HG02759 (cell line): ENCODE measurements at regions not wholly inside any gene's neighbourhood (a gene's known extent, or its start where the extent isn't known, plus 50 kb on each side); places are given as distances from the start of the nearest gene placed in this dataset.
"Not testable (repeated sequence)": the region's sequence is repeated elsewhere in the genome, so short reads cannot be mapped to it uniquely, and the experiment has no call there.

ENCODE experiments used
- ATAC-seq: cut with Tn5 transposase; IDR thresholded peaks from one replicate; pipeline ENCODE4 v1.9.1; 2021; ENCODE audit warnings: mild to moderate bottlenecking, moderate library complexity; ENCODE audit not compliant: unreplicated experiment

GRCh38 chr11:71383461-71383860, 64.7 kb downstream of the DHCR7 start:
- ATAC-seq: no peak

DNA sequence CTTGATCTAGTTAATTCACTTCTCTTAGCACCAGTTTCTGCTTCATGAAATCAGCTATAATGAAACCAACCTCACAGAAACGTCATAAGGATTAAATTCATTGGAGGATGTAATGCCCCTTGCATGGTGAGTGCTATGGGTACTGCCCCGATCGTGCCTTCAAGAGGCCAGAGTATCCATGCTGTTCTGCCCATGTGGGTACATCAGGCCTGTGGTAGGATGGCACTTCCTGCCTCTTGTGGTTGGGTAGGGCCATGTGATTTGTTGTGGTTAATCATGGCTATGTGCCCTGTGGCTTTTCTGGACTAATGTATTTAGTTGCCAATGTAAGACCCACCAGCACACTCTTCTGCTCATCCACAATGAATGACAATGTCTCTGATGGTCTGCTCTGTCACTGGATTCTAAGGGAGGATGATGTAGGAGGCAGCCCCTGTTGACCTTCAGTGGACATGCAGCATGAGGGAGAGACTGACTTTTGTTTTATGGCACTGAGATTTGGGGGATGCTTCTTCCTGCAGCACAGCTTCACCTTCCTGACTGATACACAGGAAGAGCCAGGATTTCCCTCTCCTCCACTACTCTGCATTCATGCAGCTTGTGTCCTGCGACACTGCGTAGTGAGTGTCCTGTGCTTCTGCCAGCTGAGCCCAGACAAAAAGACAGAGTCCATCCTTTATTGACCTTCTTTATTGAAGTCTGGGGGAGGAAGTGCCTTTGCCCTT, 66.2 kb downstream of the DHCR7 start:
- ATAC-seq: no peak

GRCh38 chr11:71379701-71380100, 68.5 kb downstream of the DHCR7 start:
- ATAC-seq: no peak

GRCh38 chr11:71373791-71374454, 74.3 kb downstream of the DHCR7 start:
- no peak for ATAC-seq

- ATAC-seq: peak; percentile 44
These were observed 75.2 kb downstream of the DHCR7 start for GRCh38 chr11:71372693-71373657.

GRCh38 chr11:71371674-71372069, 76.5 kb downstream of the DHCR7 start:
- no peak for ATAC-seq

DNA sequence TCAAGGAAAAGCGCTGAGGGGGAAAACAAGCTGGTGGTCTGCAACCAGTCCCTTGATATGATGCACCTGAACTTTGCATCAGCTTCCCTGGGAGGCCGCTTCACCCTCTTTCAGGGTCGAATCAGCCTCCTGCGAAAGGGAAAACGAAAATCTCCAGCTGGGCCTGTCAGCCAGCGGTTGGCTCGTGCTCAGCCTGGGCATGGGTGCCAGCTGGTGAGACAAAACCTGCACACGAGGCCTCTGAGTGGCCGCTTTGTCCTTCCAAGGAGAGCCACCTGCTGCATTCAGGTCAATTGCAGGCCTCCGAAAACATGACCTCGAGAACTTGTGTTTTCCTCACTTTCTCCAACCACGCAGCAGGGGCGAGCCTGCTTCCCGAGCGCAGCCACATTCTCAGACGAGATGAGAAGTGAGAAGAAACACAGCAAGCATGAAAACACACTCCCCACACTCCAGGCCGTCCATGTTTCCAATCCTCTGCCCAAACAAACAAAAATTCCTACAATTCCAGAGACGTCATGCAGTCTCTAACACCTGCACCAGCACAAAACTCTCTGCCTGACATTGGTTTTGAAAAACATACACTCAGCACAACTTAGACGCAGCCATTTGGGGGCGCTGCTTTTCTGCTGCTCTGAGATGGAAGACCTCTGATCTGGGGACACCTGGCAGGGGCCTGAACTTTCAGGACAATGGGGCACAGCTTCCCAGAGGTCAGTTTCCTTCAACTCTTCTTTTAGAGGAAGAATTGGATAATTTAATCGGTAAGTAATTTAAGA, 77.1 kb downstream of the DHCR7 start:
- no peak for ATAC-seq

- ATAC-seq: no peak
These were observed 78.0 kb downstream of the DHCR7 start for GRCh38 chr11:71370020-71370747.

DNA sequence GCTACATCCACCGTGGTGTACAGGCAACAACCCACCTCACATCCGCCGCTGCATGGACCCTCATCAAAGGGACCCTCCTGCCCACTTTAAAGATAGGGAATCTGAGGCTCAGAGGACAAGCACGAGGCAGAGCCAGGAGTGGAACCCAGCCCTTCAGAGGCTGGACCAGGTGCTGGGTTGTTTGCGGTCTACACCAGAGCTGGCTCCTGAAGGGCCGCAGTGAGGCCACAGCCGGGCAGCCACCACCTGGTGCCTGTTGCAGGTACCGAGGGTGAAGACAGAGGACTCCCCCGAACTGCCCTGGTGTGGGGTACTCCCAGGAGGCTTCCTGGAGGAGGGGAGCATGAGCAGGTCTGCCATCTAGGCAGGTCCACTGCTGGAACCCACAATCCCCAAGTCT, 78.8 kb downstream of the DHCR7 start:
- ATAC-seq: no peak

- ATAC-seq: no peak
These were observed 79.2 kb downstream of the DHCR7 start for GRCh38 chr11:71368966-71369365.

- no peak for ATAC-seq
These were observed 80.4 kb downstream of the DHCR7 start for GRCh38 chr11:71367756-71368155.

GRCh38 chr11:71367276-71367675, 80.9 kb downstream of the DHCR7 start:
- not testable (repeated sequence) for ATAC-seq

- no peak for ATAC-seq
These were observed 82.1 kb downstream of the DHCR7 start for GRCh38 chr11:71366076-71366475.

DNA sequence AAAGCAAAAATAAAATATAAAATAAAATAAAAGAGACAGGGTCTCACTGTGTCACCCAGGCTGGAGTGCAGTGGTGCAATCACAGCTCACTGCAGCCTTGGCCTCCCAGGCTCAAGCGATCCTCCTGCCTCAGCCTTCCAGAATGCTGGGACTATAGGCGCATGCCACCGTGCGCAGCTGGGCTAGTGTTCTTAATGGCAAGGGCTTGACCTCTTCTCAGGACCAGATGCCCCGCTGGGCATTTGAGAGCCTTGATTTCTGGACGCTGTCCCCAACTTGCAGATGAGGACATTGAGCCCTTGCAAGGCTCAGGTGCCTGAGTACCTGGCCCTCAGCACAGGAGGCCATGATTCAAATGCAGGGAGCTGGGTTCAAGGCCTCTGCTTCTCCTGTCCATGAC, 82.6 kb downstream of the DHCR7 start:
- no peak for ATAC-seq

DNA sequence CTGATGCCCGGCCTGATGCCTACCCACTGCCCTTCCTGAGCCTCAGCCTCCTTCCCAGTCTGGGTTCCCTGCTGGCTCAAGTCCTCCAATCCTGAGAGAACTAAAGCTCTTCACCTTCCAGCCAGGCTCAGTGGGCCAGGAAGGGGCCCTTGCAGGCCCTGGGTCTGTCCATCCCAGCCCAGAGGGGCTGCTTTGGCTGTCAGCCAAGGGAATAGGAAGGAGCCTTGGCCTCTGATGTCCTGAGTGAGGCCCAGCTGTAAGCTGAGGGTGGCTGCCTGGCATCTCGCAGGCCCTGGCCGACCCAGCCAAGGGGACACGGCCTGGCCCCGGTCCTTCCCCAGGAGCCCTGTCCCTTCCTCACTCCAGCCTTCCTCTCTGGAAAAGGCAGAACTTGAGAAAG, 83.4 kb downstream of the DHCR7 start:
- ATAC-seq: no peak

DNA sequence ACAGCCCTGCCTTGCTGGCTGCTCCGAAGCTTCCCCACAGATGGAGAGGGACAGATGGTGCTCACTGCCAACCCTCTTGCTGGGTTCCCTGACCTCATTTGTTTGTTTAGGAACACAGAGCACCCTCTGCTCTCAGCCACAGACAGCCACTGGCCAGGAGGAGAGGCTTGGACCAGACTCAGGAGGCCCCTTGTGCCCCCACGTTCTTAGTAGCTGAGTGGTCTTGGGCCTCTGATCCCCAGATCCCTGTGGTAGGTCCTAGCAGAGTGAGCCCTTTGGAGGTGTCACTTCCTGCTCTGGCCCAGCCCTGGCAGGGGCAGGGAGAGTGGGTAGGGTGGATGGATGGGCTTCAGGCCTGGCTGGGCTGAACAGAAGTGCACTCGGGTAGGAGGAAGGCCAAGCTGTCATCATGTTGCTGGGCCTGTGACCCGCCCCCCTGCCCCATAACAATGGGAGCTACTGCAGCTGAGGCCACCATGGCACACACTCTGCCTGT, 84.0 kb downstream of the DHCR7 start:
- no peak for ATAC-seq

- ATAC-seq: no peak
These were observed 84.5 kb downstream of the DHCR7 start for GRCh38 chr11:71363721-71364120.

DNA sequence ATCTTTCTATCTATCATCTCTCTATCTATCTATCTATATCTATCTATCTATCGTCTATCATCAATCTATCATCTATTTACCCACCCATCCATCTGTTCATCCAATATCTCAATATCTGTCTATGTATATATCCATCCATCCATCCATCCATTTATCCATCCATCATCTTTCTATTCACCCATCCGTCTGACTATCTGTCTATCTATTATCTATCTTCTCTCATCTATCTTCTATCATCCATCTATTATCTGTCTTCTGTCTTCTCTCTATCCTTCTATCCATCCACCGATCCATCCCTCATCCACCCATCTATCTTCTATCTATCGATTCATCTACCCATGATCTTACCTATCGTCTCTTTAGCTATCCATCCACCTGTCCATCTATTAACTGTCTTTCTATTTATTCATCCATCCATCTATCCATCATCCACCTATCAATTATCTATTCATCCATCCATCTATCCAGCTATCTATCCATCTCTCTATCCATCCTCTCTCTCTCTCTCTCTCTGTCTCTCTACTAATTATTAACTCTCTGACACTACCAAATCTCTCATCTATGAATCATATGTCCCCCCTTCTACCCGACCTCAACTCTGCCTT, 89.1 kb downstream of the DHCR7 start:
- ATAC-seq: no peak

GRCh38 chr11:71358122-71358728, 90.0 kb downstream of the DHCR7 start:
- no peak for ATAC-seq
